WTC11 (cell line): ENCODE measurements at regions not wholly inside any gene's neighbourhood (a gene's known extent, or its start where the extent isn't known, plus 50 kb on each side); places are given as distances from the start of the nearest gene placed in this dataset.

Experiments
- ATAC-seq: fragments of 200-7000 bp; cut with Tn5 transposase; 2 replicates; pipeline ENCODE4 v1.10.0; 2021; ENCODE audit warnings: mild to moderate bottlenecking, moderate library complexity
- CTCF ChIA-PET: fragments of 300-600 bp; sonication (Branson Sonifier 250); formaldehyde crosslinking; loops from one replicate; lab custom pipeline; 2021; ENCODE audit warnings: antibody characterized with exemption; lab: Charles Lee
- POLR2A ChIA-PET: fragments of 350-600 bp; sonication (Branson Sonifier 250); formaldehyde crosslinking; loops from one replicate; lab custom pipeline; 2021; ENCODE audit warnings: antibody characterized with exemption; lab: Charles Lee
- DNase-seq: peaks from one replicate; pipeline ENCODE4 v3.0.0; 2021; ENCODE audit warnings: low spot score
- H3K27ac Mint-ChIP-seq: 2 replicates; pipeline ENCODE4 v1.8.0; 2021; ENCODE audit warnings: mixed read lengths
- H3K27me3 Mint-ChIP-seq: 2 replicates; pipeline ENCODE4 v1.8.0; 2021; ENCODE audit warnings: low read depth, mild to moderate bottlenecking, moderate library complexity, mixed read lengths
- H3K36me3 Mint-ChIP-seq: 2 replicates; pipeline ENCODE4 v1.8.0; 2021; ENCODE audit warnings: mixed read lengths
- H3K4me1 Mint-ChIP-seq: 2 replicates; pipeline ENCODE4 v1.8.0; 2022; ENCODE audit warnings: mixed read lengths
- H3K4me3 Mint-ChIP-seq: 2 replicates; pipeline ENCODE4 v1.8.0; 2021; ENCODE audit warnings: mild to moderate bottlenecking, moderate library complexity, mixed read lengths
- H3K9me3 Mint-ChIP-seq: 2 replicates; pipeline ENCODE4 v1.8.0; 2021; ENCODE audit warnings: mixed read lengths
- ELF4 ChIP-seq: sonication (generic); formaldehyde crosslinking; IDR thresholded peaks from 2 replicates; pipeline ENCODE4 v1.8.1; 2022; ENCODE audit warnings: low read depth, mild to moderate bottlenecking, moderate library complexity, missing genetic modification reagents
- EMX1 ChIP-seq: fragments of 250-450 bp; sonication (Bioruptor Pico); IDR thresholded peaks from 2 replicates; pipeline ENCODE4 v1.8.0; 2021; ENCODE audit warnings: mild to moderate bottlenecking
- FOXJ3 ChIP-seq: sonication (generic); formaldehyde crosslinking; IDR thresholded peaks from 2 replicates; pipeline ENCODE4 v1.9.0; 2021; ENCODE audit warnings: missing genetic modification reagents, mild to moderate bottlenecking, borderline replicate concordance
- GRHL2 ChIP-seq: fragments of 250-450 bp; sonication (Bioruptor Pico); IDR thresholded peaks from 2 replicates; pipeline ENCODE4 v1.8.0; 2022; ENCODE audit warnings: mild to moderate bottlenecking, moderate library complexity; ENCODE audit not compliant: insufficient replicate concordance, severe bottlenecking
- KAT7 ChIP-seq: sonication (generic); formaldehyde crosslinking; IDR thresholded peaks from 2 replicates; pipeline ENCODE4 v1.8.1; 2023; ENCODE audit warnings: missing genetic modification reagents, mild to moderate bottlenecking, borderline replicate concordance
- MLX ChIP-seq: sonication (generic); formaldehyde crosslinking; IDR thresholded peaks from 2 replicates; pipeline ENCODE4 v1.8.1; 2023; ENCODE audit warnings: mild to moderate bottlenecking, missing genetic modification reagents, moderate library complexity
- MYBL2 ChIP-seq: sonication (generic); formaldehyde crosslinking; IDR thresholded peaks from 2 replicates; pipeline ENCODE4 v1.8.1; 2023; ENCODE audit warnings: mild to moderate bottlenecking, moderate library complexity, missing genetic modification reagents
- NFATC4 ChIP-seq: fragments of 250-450 bp; sonication (Bioruptor Pico); IDR thresholded peaks from 2 replicates; pipeline ENCODE4 v1.9.0; 2021; ENCODE audit warnings: mild to moderate bottlenecking
- NFE2L1 ChIP-seq: sonication (generic); formaldehyde crosslinking; IDR thresholded peaks from 2 replicates; pipeline ENCODE4 v1.8.1; 2023; ENCODE audit warnings: missing genetic modification reagents
- OVOL2 ChIP-seq: fragments of 250-450 bp; sonication (Bioruptor Pico); IDR thresholded peaks from 2 replicates; pipeline ENCODE4 v1.9.0; 2021; ENCODE audit warnings: mild to moderate bottlenecking, borderline replicate concordance
- PRRX2 ChIP-seq: fragments of 250-450 bp; sonication (Bioruptor Pico); IDR thresholded peaks from 2 replicates; pipeline ENCODE4 v1.8.0; 2021; ENCODE audit warnings: mild to moderate bottlenecking
- RORB ChIP-seq: fragments of 250-450 bp; sonication (Bioruptor Pico); IDR thresholded peaks from 2 replicates; pipeline ENCODE4 v1.9.0; 2021; ENCODE audit warnings: mild to moderate bottlenecking
- TEAD4 ChIP-seq: sonication (generic); formaldehyde crosslinking; IDR thresholded peaks from 2 replicates; pipeline ENCODE4 v1.8.0; 2022; ENCODE audit warnings: mild to moderate bottlenecking, missing genetic modification reagents
- ZNF317 ChIP-seq: sonication (generic); formaldehyde crosslinking; IDR thresholded peaks from 2 replicates; pipeline ENCODE4 v1.8.1; 2023; ENCODE audit warnings: low read depth, mild to moderate bottlenecking, moderate library complexity, missing genetic modification reagents, borderline replicate concordance
- ZNF423 ChIP-seq: fragments of 250-450 bp; sonication (Bioruptor Pico); IDR thresholded peaks from 2 replicates; pipeline ENCODE4 v2.1.2; 2022; ENCODE audit warnings: mild to moderate bottlenecking, moderate library complexity
- TF ChIP-seq, protein P1 (sequence below): sonication (generic); formaldehyde crosslinking; IDR thresholded peaks from 2 replicates; pipeline ENCODE4 v1.8.0; 2023; ENCODE audit warnings: mild to moderate bottlenecking, missing genetic modification reagents
- TF ChIP-seq, protein P2 (sequence below): sonication (generic); formaldehyde crosslinking; conservative IDR thresholded peaks from 2 replicates; pipeline ENCODE4 v1.8.1; 2023; ENCODE audit warnings: mild to moderate bottlenecking, low read depth, missing genetic modification reagents, moderate library complexity
- TF ChIP-seq, protein P3 (sequence below): sonication (generic); formaldehyde crosslinking; IDR thresholded peaks from 2 replicates; pipeline ENCODE4 v1.8.1; 2023; ENCODE audit warnings: mild to moderate bottlenecking, moderate library complexity, missing genetic modification reagents
- TF ChIP-seq, protein P4 (sequence below): fragments of 250-450 bp; sonication (Bioruptor Pico); IDR thresholded peaks from 2 replicates; pipeline ENCODE4 v1.9.0; 2021; ENCODE audit warnings: mild to moderate bottlenecking
- TF ChIP-seq, protein P5 (sequence below): sonication (generic); formaldehyde crosslinking; IDR thresholded peaks from 2 replicates; pipeline ENCODE4 v1.8.0; 2022; ENCODE audit warnings: mild to moderate bottlenecking, missing genetic modification reagents
- TF ChIP-seq, protein P6 (sequence below): fragments of 250-450 bp; sonication (Bioruptor Pico); IDR thresholded peaks from 2 replicates; pipeline ENCODE4 v1.9.0; 2021; ENCODE audit warnings: moderate library complexity, mild to moderate bottlenecking, inconsistent platforms, borderline replicate concordance

DNA sequence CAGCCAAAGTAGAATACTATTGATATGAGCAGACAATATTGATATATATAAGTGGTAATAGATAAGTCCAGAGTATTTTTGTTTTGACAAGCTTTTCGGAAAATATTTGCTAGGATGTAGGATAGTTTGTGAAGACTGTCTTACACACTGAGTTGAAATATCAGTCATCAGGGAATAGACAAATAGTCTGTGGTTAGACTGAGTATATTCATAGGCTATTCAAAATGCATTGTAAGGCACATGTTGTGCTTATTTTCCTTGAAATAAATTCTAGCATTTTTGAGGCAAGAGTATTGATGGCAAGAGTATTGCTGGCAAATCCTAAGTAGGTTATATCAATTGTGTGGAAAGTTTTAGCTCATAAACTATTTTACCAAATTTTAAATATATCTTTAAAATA lies 201.1 kb downstream of the LRIG3 start:
- POLR2A ChIA-PET: no interaction called here
- DNase-seq (no peak), ATAC-seq (no peak)
- TF ChIP-seq MYBL2 (CRISPR knock-in tag) (no peak), EMX1 (CRISPR knock-in tag) (no peak), TEAD4 (CRISPR knock-in tag) (no peak), ELF4 (CRISPR knock-in tag) (no peak), GRHL2 (no peak), ZNF317 (no peak)
- TF ChIP-seq, protein P1, sequence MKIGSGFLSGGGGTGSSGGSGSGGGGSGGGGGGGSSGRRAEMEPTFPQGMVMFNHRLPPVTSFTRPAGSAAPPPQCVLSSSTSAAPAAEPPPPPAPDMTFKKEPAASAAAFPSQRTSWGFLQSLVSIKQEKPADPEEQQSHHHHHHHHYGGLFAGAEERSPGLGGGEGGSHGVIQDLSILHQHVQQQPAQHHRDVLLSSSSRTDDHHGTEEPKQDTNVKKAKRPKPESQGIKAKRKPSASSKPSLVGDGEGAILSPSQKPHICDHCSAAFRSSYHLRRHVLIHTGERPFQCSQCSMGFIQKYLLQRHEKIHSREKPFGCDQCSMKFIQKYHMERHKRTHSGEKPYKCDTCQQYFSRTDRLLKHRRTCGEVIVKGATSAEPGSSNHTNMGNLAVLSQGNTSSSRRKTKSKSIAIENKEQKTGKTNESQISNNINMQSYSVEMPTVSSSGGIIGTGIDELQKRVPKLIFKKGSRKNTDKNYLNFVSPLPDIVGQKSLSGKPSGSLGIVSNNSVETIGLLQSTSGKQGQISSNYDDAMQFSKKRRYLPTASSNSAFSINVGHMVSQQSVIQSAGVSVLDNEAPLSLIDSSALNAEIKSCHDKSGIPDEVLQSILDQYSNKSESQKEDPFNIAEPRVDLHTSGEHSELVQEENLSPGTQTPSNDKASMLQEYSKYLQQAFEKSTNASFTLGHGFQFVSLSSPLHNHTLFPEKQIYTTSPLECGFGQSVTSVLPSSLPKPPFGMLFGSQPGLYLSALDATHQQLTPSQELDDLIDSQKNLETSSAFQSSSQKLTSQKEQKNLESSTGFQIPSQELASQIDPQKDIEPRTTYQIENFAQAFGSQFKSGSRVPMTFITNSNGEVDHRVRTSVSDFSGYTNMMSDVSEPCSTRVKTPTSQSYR (CRISPR knock-in tag): no peak
- Mint-ChIP-seq H3K27ac (no peak overlapping the region), H3K4me3 (no peak overlapping the region), H3K36me3 (peaks cover 5% of the 10 kb centered on the region), H3K27me3 (no peaks in the 10 kb centered on the region), H3K4me1 (0 out of 2 replicates have a peak, but pooled peaks cover 4% of the 10 kb centered on the region), H3K9me3 (peaks cover 17% of the 10 kb centered on the region)
- CTCF ChIA-PET: no interaction called here

DNA sequence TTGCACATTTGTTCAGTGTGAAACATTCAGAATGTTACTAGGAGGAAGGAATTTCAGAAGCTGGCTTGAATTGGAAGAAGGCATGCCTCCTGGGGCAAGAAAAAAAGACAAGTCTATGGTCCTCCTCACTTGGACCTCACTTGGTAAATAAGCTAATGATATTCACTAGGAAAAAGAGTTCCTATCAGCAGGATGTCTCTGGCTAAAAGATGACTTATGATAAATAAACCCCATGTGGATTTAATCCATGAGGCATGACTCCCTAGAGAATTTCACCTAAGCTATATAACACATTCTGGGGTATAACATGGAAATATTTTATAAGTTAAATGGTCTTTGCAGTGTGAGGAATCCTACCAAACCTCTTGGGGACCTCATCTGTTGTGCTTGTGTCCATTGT lies 199.9 kb downstream of the LRIG3 start:
- CTCF ChIA-PET: no interaction called here
- Mint-ChIP-seq H3K27ac (no peak overlapping the region), H3K4me3 (no peak overlapping the region), H3K36me3 (no peaks in the 10 kb centered on the region), H3K9me3 (peaks cover 9% of the 10 kb centered on the region), H3K27me3 (no peaks in the 10 kb centered on the region), H3K4me1 (0 out of 2 replicates have a peak, but pooled peaks cover 4% of the 10 kb centered on the region)
- DNase-seq (no peak), ATAC-seq (no peak)
- POLR2A ChIA-PET: no interaction called here
- TF ChIP-seq, protein P2, sequence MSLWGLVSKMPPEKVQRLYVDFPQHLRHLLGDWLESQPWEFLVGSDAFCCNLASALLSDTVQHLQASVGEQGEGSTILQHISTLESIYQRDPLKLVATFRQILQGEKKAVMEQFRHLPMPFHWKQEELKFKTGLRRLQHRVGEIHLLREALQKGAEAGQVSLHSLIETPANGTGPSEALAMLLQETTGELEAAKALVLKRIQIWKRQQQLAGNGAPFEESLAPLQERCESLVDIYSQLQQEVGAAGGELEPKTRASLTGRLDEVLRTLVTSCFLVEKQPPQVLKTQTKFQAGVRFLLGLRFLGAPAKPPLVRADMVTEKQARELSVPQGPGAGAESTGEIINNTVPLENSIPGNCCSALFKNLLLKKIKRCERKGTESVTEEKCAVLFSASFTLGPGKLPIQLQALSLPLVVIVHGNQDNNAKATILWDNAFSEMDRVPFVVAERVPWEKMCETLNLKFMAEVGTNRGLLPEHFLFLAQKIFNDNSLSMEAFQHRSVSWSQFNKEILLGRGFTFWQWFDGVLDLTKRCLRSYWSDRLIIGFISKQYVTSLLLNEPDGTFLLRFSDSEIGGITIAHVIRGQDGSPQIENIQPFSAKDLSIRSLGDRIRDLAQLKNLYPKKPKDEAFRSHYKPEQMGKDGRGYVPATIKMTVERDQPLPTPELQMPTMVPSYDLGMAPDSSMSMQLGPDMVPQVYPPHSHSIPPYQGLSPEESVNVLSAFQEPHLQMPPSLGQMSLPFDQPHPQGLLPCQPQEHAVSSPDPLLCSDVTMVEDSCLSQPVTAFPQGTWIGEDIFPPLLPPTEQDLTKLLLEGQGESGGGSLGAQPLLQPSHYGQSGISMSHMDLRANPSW (CRISPR knock-in tag): no peak
- TF ChIP-seq MLX (CRISPR knock-in tag): no peak
- TF ChIP-seq TEAD4 (CRISPR knock-in tag): no peak
- TF ChIP-seq ZNF423 (CRISPR knock-in tag): no peak
- no peak for TF ChIP-seq EMX1 (CRISPR knock-in tag)
- TF ChIP-seq KAT7 (CRISPR knock-in tag): no peak
- no peak for TF ChIP-seq OVOL2

- H3K4me3 Mint-ChIP-seq: no peak overlapping the region
- ATAC-seq (no peak), DNase-seq (no peak)
- ChIA-PET CTCF (no interaction called here), POLR2A (no interaction called here)
- H3K27me3 Mint-ChIP-seq: no peaks in the 10 kb centered on the region
- H3K36me3 Mint-ChIP-seq: no peaks in the 10 kb centered on the region
- H3K9me3 Mint-ChIP-seq: no peaks in the 10 kb centered on the region
- no peak overlapping the region for H3K27ac Mint-ChIP-seq
- 0 out of 2 replicates have a peak, but pooled peaks cover 4% of the 10 kb centered on the region for H3K4me1 Mint-ChIP-seq
- TF ChIP-seq MYBL2 (CRISPR knock-in tag): no peak
- TF ChIP-seq PRRX2: no peak
- no peak for TF ChIP-seq FOXJ3 (CRISPR knock-in tag)
- TF ChIP-seq, protein P3, sequence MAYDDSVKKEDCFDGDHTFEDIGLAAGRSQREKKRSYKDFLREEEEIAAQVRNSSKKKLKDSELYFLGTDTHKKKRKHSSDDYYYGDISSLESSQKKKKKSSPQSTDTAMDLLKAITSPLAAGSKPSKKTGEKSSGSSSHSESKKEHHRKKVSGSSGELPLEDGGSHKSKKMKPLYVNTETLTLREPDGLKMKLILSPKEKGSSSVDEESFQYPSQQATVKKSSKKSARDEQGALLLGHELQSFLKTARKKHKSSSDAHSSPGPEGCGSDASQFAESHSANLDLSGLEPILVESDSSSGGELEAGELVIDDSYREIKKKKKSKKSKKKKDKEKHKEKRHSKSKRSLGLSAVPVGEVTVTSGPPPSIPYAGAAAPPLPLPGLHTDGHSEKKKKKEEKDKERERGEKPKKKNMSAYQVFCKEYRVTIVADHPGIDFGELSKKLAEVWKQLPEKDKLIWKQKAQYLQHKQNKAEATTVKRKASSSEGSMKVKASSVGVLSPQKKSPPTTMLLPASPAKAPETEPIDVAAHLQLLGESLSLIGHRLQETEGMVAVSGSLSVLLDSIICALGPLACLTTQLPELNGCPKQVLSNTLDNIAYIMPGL (CRISPR knock-in tag): no peak
- no peak for TF ChIP-seq RORB (CRISPR knock-in tag)
- TF ChIP-seq NFE2L1 (CRISPR knock-in tag): no peak
- no peak for TF ChIP-seq OVOL2
- TF ChIP-seq NFATC4 (CRISPR knock-in tag): no peak
- TF ChIP-seq, protein P4, sequence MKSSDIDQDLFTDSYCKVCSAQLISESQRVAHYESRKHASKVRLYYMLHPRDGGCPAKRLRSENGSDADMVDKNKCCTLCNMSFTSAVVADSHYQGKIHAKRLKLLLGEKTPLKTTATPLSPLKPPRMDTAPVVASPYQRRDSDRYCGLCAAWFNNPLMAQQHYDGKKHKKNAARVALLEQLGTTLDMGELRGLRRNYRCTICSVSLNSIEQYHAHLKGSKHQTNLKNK (CRISPR knock-in tag): no peak
- TF ChIP-seq, protein P5, sequence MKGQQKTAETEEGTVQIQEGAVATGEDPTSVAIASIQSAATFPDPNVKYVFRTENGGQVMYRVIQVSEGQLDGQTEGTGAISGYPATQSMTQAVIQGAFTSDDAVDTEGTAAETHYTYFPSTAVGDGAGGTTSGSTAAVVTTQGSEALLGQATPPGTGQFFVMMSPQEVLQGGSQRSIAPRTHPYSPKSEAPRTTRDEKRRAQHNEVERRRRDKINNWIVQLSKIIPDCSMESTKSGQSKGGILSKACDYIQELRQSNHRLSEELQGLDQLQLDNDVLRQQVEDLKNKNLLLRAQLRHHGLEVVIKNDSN: no peak
- TF ChIP-seq, protein P6, sequence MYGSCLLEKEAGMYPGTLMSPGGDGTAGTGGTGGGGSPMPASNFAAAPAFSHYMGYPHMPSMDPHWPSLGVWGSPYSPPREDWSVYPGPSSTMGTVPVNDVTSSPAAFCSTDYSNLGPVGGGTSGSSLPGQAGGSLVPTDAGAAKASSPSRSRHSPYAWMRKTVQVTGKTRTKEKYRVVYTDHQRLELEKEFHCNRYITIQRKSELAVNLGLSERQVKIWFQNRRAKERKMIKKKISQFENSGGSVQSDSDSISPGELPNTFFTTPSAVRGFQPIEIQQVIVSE (CRISPR knock-in tag): no peak
Measured at GRCh38 chr12:58725400-58726105, 194.8 kb downstream of the LRIG3 start.
